ENCODE measurements at regions not wholly inside any gene's neighbourhood (a gene's known extent, or its start where the extent isn't known, plus 50 kb on each side); places are given as distances from the start of the nearest gene placed in this dataset.

DNA sequence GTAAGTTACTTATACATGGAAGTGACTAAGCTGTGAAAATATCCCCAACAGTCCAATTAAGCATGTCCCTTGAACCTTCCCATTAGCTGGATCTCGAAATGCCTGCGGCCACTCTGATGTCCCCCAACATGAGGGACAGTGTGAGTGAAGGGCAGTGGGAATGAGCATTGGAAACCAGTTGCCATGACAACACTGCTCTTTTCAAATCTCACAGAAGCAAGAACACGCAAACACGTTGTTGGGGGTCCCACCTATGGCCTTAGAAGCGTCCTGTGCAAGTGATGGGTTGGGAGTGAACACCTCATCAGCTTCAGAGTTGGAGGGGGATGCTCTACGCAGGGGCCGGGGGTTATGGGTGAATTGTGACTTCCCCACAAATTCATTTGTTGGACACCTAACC, 205.9 kb downstream of the NXNL2 start:
- dilution Hi-C loops (cut with HindIII; ENCODE audit: low sequenced_read_pairs, unreplicated experiment) = no loop called here

More for the DNA sequence above, 205.9 kb downstream of the NXNL2 start:
- H3K27ac ChIP-seq (ENCODE audit: insufficient read depth, low read length) = no peak overlapping the region
- peaks cover 2% of the 10 kb centered on the region; the same call in 1 of the 2 replicates for H3K9me3 ChIP-seq (ENCODE audit: control insufficient read depth, insufficient read depth, low read length)
- no peak for ATAC-seq (ENCODE audit: low read depth)
- H3K4ac ChIP-seq (ENCODE audit: low read depth, low read length) = peak overlapping the region; percentile 39
- 0 out of 2 replicates have a peak overlapping the region, but pooled peaks have one; percentile 31 for H3K14ac ChIP-seq (replicated peaks; ENCODE audit: low read depth, low read length)
- no peak overlapping the region for H3K4me3 ChIP-seq (ENCODE audit: insufficient read depth, low read depth, low read length)
- H4K5ac ChIP-seq (ENCODE audit: low read depth, low read length) = 0 out of 2 replicates have a peak overlapping the region, but pooled peaks have one; percentile 12
- H2AK9ac ChIP-seq (replicated peaks; ENCODE audit: low read depth, low read length, poor library complexity) = no peak overlapping the region
- peaks cover 6% of the 10 kb centered on the region for H3K9me1 ChIP-seq (ENCODE audit: insufficient read depth, low read length)
- H3K9ac ChIP-seq (ENCODE audit: low read depth, low read length) = no peak overlapping the region
- no CpG with 5 or more reads among the region's 7 CpGs for WGBS, 2 experiments (ENCODE audit: extremely low coverage in 2 of 2, insufficient read length in 1 of 2)
- H4K91ac ChIP-seq (ENCODE audit: insufficient read depth, low read depth, low read length) = peak overlapping the region; percentile 44; the same call in 1 of the 2 replicates
- H2BK15ac ChIP-seq (ENCODE audit: low read depth, low read length) = no peak overlapping the region
- no peak for DNase-seq
- in situ Hi-C loops (cut with MboI; ENCODE audit: low sequenced_read_pairs) (no loop called here), intact Hi-C loops (cut with micrococcal nuclease) (loop anchor here (5.0 to 10.0 kb wide), 3 partner anchors 89 to 574 kb away; partner anchors contain the start of genes CKS2, SECISBP2 and SHC3)
- H3K23ac ChIP-seq (ENCODE audit: low read depth, low read length) = 0 out of 2 replicates have a peak overlapping the region, but pooled peaks have one; percentile 11
- H3K56ac ChIP-seq (ENCODE audit: extremely low read depth, insufficient read depth, low read length) = no peak overlapping the region
- H3K4me1 ChIP-seq (ENCODE audit: control insufficient read depth, insufficient read depth, low read length) = peaks cover 18% of the 10 kb centered on the region
- H2BK20ac ChIP-seq (ENCODE audit: low read depth, low read length) = peak overlapping the region; percentile 76; the same call in 1 of the 2 replicates
- H3K27me3 ChIP-seq (ENCODE audit: control insufficient read depth, insufficient read depth, low read length) = no peaks in the 10 kb centered on the region
- no peaks in the 10 kb centered on the region for H3K36me3 ChIP-seq (ENCODE audit: control insufficient read depth, insufficient read depth, low read length)
- BruUV-seq (replicated peaks) = no TSS peak
- ChIA-PET CTCF (interaction anchor here (1.0 kb wide), 1 partner anchor 112 kb away, joined by 3 read pairs; no protein-coding TSS in a partner anchor), POLR2A (ENCODE audit: unreplicated experiment) (no interaction called here)
- no peak overlapping the region for H2BK5ac ChIP-seq (ENCODE audit: low read depth, low read length, poor library complexity, severe bottlenecking)
- no peaks in the 10 kb centered on the region for H3K79me1 ChIP-seq (ENCODE audit: low read depth in 1 of 2, low read length in 2 of 2)
- H2BK120ac ChIP-seq (ENCODE audit: low read depth, low read length) = peak overlapping the region; percentile 73; the same call in 1 of the 2 replicates
- H3K4me2 ChIP-seq (ENCODE audit: low read depth, low read length) = no peak overlapping the region
- no peak for TF ChIP-seq NFE2L2 (IDR thresholded peaks at IDR 0.05; ENCODE audit: low read depth, low read length)
- TF ChIP-seq RFX5 (IDR thresholded peaks at IDR 0.05; ENCODE audit: low read depth, low read length) = no peak
- TF ChIP-seq CEBPB (IDR thresholded peaks at IDR 0.05; ENCODE audit: low read depth, low read length) = no peak
- no peak for TF ChIP-seq FOS (IDR thresholded peaks at IDR 0.05; ENCODE audit: low read depth, low read length)
- TF ChIP-seq BHLHE40 (IDR thresholded peaks at IDR 0.05; ENCODE audit: low read depth, low read length) = no peak
- no peak for TF ChIP-seq USF2 (IDR thresholded peaks at IDR 0.05; ENCODE audit: low read depth, low read length)
- no peak for TF ChIP-seq CHD1 (IDR thresholded peaks at IDR 0.05; ENCODE audit: low read depth, low read length)
- TF ChIP-seq SMC3 (IDR thresholded peaks at IDR 0.05; ENCODE audit: low read depth, low read length) = no peak
- TF ChIP-seq MXI1 (IDR thresholded peaks at IDR 0.05; ENCODE audit: borderline replicate concordance, low read depth, low read length) = no peak
- TF ChIP-seq RAD21 (IDR thresholded peaks at IDR 0.05; ENCODE audit: low read length) = no peak
- TF ChIP-seq ELK1 (IDR thresholded peaks at IDR 0.05; ENCODE audit: borderline replicate concordance, low read depth, low read length) = no peak
- H4K8ac ChIP-seq (ENCODE audit: low read depth in 2 of 2, low read length in 2 of 2) = no peak overlapping the region
- H3K18ac ChIP-seq (ENCODE audit: low read depth, low read length) = no peak overlapping the region; the same call in 1 of the 2 replicates
- peak overlapping the region; percentile 61 for H2AFZ ChIP-seq (replicated peaks; ENCODE audit: low read length, poor library complexity)
- 0 out of 2 replicates have a peak, but pooled peaks cover 2% of the 10 kb centered on the region for H4K20me1 ChIP-seq (ENCODE audit: insufficient read depth, low read length)
- H2AK5ac ChIP-seq (ENCODE audit: low read depth, low read length) = peak overlapping the region; percentile 84; the same call in 1 of the 2 replicates

Measured in IMR-90 (cell line).